ENCODE measurements at regions not wholly inside any gene's neighbourhood (a gene's known extent, or its start where the extent isn't known, plus 50 kb on each side); places are given as distances from the start of the nearest gene placed in this dataset.

DNA sequence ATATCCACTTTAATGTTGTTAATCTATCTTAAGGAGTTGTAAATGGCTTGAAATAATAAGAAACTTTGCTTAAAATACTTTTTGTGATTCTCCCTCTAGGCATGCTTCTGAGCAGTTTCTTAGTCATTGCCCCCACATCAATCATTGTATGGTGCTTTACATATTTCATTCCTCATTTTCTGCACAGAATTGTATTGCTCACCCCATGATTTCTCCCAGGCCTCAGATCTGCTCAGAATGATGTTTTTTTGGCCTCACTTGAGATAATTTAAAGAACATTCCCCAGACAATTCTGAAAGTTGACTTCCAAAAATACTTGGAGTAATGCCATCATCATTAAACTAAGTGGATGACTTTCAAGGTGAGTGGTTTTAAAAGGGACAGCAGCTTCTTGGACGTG is 82.1 kb upstream of the PRPS1L1 start:
- Mint-ChIP-seq H3K4me3 (ENCODE audit: unreplicated experiment) (no peak overlapping the region), H3K27ac (ENCODE audit: low read depth, unreplicated experiment) (no peak overlapping the region), H3K9me3 (ENCODE audit: unreplicated experiment) (no peaks in the 10 kb centered on the region), H3K27me3 (ENCODE audit: insufficient read depth, unreplicated experiment) (no peaks in the 10 kb centered on the region), H3K36me3 (ENCODE audit: insufficient read depth, unreplicated experiment) (no peaks in the 10 kb centered on the region), H3K4me1 (ENCODE audit: insufficient read depth, unreplicated experiment) (peaks cover 9% of the 10 kb centered on the region)
- TF ChIP-seq, protein P1, sequence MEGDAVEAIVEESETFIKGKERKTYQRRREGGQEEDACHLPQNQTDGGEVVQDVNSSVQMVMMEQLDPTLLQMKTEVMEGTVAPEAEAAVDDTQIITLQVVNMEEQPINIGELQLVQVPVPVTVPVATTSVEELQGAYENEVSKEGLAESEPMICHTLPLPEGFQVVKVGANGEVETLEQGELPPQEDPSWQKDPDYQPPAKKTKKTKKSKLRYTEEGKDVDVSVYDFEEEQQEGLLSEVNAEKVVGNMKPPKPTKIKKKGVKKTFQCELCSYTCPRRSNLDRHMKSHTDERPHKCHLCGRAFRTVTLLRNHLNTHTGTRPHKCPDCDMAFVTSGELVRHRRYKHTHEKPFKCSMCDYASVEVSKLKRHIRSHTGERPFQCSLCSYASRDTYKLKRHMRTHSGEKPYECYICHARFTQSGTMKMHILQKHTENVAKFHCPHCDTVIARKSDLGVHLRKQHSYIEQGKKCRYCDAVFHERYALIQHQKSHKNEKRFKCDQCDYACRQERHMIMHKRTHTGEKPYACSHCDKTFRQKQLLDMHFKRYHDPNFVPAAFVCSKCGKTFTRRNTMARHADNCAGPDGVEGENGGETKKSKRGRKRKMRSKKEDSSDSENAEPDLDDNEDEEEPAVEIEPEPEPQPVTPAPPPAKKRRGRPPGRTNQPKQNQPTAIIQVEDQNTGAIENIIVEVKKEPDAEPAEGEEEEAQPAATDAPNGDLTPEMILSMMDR (IDR thresholded peaks at IDR 0.05; ENCODE audit: unreplicated experiment) = no peak
- CTCF ChIA-PET = interaction anchor here (0.6 to 1.2 kb wide), 5 partner anchors 16 to 255 kb away, joined by 3 to 4 read pairs (median 3); no protein-coding TSS in a partner anchor
- intact Hi-C loops (cut with micrococcal nuclease) = no loop called here
- no peak for DNase-seq (ENCODE audit: unreplicated experiment)
- POLR2A ChIA-PET = no interaction called here
- BruUV-seq (replicated peaks) = no TSS peak

DNA sequence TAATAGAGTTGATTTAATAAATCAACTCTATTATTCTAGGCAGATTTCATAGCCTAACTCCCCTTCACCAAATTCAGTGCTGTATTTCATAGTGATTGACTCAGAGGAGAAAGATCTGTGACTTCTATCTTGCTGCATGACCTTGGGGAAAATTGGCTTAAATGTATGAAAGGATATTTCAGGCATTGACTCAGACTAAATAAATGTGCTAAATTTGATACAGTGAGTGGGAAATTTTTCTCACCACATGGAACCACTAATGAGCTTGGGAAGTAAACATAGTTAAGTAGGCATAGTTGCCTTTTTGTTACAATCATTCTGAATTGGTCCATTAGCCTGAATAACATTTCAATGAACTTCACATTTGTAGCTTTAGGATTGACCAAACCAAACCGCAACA is 89.0 kb upstream of the PRPS1L1 start:
- Mint-ChIP-seq H3K27me3 (ENCODE audit: insufficient read depth, unreplicated experiment) (no peaks in the 10 kb centered on the region), H3K27ac (ENCODE audit: low read depth, unreplicated experiment) (no peak overlapping the region), H3K4me3 (ENCODE audit: unreplicated experiment) (no peak overlapping the region), H3K36me3 (ENCODE audit: insufficient read depth, unreplicated experiment) (no peaks in the 10 kb centered on the region), H3K4me1 (ENCODE audit: insufficient read depth, unreplicated experiment) (no peaks in the 10 kb centered on the region), H3K9me3 (ENCODE audit: unreplicated experiment) (no peaks in the 10 kb centered on the region)
- ChIA-PET CTCF (no interaction called here), POLR2A (no interaction called here)
- TF ChIP-seq, protein P1 (IDR thresholded peaks at IDR 0.05; ENCODE audit: unreplicated experiment) = no peak
- BruUV-seq (replicated peaks) = no TSS peak
- intact Hi-C loops (cut with micrococcal nuclease) = no loop called here
- DNase-seq (ENCODE audit: unreplicated experiment) = no peak

DNA sequence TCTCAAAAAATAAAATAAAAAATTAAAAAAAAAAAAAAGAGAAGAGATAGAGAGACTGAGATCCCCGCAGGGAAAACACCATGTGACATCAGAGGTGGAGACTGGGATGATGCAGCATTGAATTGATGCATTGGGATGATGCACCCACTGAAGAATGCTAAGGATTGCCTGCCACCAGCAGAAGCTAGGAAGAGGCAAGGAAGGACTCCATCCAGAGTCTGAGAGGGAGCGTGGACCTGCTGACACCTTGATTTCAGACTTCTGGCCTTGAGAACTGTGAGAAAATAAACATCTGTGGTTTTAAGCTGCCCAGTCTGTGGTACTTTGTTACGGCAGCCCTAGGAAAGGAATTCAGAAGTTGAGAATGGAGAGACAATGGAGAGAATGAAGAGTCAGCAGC is 89.8 kb upstream of the PRPS1L1 start:
- CTCF ChIA-PET = interaction anchor here (0.6 kb wide), 1 partner anchor 167 kb away, joined by 5 read pairs; no protein-coding TSS in a partner anchor

DNA sequence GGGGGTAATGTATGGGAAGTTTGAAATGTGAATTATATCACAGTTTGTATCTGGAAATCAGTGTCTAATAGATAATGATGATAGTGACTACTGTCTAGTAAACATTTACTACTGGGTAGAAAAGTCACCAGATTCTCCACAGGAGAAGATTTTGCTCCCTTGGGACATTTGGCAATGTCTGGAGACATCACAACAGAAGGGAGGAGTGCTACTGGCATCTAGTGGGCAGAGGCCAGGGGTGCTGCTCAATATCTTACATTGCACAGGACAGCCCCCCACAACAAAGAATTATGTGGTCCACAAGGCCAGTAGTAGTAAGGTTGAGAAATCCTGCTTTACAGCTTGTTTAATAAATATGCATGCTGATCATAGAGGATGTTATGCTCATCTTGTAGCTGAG is 92.3 kb upstream of the PRPS1L1 start:
- intact Hi-C loops (cut with micrococcal nuclease) = loop anchor here (1.0 kb wide), 2 partner anchors 350 to 414 kb away; no protein-coding TSS in a partner anchor
- BruUV-seq (replicated peaks) = no TSS peak
- no peaks in the 10 kb centered on the region for H3K27me3 Mint-ChIP-seq (ENCODE audit: insufficient read depth, unreplicated experiment)
- H3K27ac Mint-ChIP-seq (ENCODE audit: low read depth, unreplicated experiment) = no peak overlapping the region
- POLR2A ChIA-PET = no interaction called here
- TF ChIP-seq, protein P1 (IDR thresholded peaks at IDR 0.05; ENCODE audit: unreplicated experiment) = no peak
- no peak overlapping the region for H3K4me3 Mint-ChIP-seq (ENCODE audit: unreplicated experiment)
- DNase-seq (ENCODE audit: unreplicated experiment) = peak; percentile 35
- no peaks in the 10 kb centered on the region for H3K4me1 Mint-ChIP-seq (ENCODE audit: insufficient read depth, unreplicated experiment)
- CTCF ChIA-PET = interaction anchor here (1.0 to 2.3 kb wide), 3 partner anchors 349 to 448 kb away, joined by 3 to 7 read pairs (median 3); no protein-coding TSS in a partner anchor
- H3K9me3 Mint-ChIP-seq (ENCODE audit: unreplicated experiment) = no peaks in the 10 kb centered on the region
- no peaks in the 10 kb centered on the region for H3K36me3 Mint-ChIP-seq (ENCODE audit: insufficient read depth, unreplicated experiment)

More for the DNA sequence above, 89.8 kb upstream of the PRPS1L1 start:
- H3K27ac Mint-ChIP-seq (ENCODE audit: low read depth, unreplicated experiment) = no peak overlapping the region
- intact Hi-C loops (cut with micrococcal nuclease) = no loop called here
- no peak for DNase-seq (ENCODE audit: unreplicated experiment)
- H3K9me3 Mint-ChIP-seq (ENCODE audit: unreplicated experiment) = no peaks in the 10 kb centered on the region
- POLR2A ChIA-PET = no interaction called here
- no peaks in the 10 kb centered on the region for H3K4me1 Mint-ChIP-seq (ENCODE audit: insufficient read depth, unreplicated experiment)
- BruUV-seq (replicated peaks) = no TSS peak
- TF ChIP-seq, protein P1 (IDR thresholded peaks at IDR 0.05; ENCODE audit: unreplicated experiment) = no peak
- H3K36me3 Mint-ChIP-seq (ENCODE audit: insufficient read depth, unreplicated experiment) = no peaks in the 10 kb centered on the region
- no peaks in the 10 kb centered on the region for H3K27me3 Mint-ChIP-seq (ENCODE audit: insufficient read depth, unreplicated experiment)
- no peak overlapping the region for H3K4me3 Mint-ChIP-seq (ENCODE audit: unreplicated experiment)
